Mammary epithelial cell (primary cell): ENCODE measurements at regions not wholly inside any gene's neighbourhood (a gene's known extent, or its start where the extent isn't known, plus 50 kb on each side); places are given as distances from the start of the nearest gene placed in this dataset.

Experiments used
- EZH2 ChIP-seq: IDR thresholded peaks from 2 replicates; pipeline ENCODE4 v1.6.1; 2012; ENCODE audit warnings: low read length, inconsistent platforms, borderline replicate concordance
- TF ChIP-seq, protein P1 (sequence below), 2 donors: IDR thresholded peaks in 1 of 2; conservative IDR thresholded peaks in 1 of 2; 2 replicates each; pipeline ENCODE4 v1.5.1; 2011 to 2012; ENCODE audit warnings: inconsistent platforms in 2 of 2, low read length in 2 of 2, mild to moderate bottlenecking in 2 of 2, control low read depth in 1 of 2, low read depth in 1 of 2; ENCODE audit not compliant: insufficient read depth in 1 of 2; ENCODE audit errors: extremely low read depth in 1 of 2

DNA sequence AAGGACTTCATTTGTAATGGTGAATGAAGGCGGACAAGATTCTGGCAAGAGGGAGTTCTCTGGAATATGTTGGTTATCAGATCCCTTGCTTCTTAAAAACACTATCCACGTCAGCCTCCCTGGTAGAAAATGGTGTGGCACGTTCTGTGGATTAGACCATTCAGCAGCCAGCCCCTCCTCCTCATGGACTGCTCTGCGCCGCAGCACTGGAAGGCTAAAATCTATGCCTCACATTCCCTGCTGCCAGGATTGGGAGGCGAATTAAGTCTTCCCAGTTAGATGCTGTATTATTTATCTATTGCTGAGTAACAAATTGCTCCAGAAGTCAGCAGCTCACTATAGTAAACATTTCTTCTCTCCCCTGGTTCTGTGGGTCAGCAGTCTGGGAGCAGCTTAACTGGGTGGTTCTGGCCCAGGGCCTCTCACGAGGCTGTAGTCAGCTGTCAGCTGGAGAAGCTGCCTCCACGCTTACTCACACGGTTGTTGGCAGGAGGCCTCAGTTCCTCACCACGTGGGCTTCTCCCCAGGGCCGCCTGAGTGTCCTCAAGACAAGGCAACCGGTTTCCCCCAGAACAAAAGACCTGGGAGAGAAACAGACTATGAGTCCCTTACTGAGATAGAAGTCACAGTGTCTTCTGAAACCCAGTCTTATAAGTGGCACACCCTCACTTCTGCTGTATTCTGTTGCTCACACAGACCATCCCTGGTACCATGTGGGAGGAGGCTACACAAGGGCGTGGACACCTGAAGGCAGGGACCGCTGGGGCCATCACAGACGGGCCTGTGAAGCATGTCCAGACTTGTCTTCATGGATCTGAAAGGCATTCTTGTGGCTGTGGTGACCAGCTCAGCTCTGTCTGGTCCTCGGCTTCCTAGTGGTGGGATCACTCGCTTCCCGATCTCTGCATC, 101.0 kb downstream of the NRN1 start:
- TF ChIP-seq, protein P1, sequence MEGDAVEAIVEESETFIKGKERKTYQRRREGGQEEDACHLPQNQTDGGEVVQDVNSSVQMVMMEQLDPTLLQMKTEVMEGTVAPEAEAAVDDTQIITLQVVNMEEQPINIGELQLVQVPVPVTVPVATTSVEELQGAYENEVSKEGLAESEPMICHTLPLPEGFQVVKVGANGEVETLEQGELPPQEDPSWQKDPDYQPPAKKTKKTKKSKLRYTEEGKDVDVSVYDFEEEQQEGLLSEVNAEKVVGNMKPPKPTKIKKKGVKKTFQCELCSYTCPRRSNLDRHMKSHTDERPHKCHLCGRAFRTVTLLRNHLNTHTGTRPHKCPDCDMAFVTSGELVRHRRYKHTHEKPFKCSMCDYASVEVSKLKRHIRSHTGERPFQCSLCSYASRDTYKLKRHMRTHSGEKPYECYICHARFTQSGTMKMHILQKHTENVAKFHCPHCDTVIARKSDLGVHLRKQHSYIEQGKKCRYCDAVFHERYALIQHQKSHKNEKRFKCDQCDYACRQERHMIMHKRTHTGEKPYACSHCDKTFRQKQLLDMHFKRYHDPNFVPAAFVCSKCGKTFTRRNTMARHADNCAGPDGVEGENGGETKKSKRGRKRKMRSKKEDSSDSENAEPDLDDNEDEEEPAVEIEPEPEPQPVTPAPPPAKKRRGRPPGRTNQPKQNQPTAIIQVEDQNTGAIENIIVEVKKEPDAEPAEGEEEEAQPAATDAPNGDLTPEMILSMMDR (conservative IDR thresholded peaks at IDR 0.05 in 1 of 2, IDR thresholded peaks at IDR 0.05 in 1 of 2; ENCODE audit: extremely low read depth in 1 of 2, insufficient read depth in 1 of 2, low read depth in 1 of 2, low read length in 2 of 2), result no peak
- no peak for TF ChIP-seq EZH2
